Erythroblast (primary cell): ENCODE measurements at regions not wholly inside any gene's neighbourhood (a gene's known extent, or its start where the extent isn't known, plus 50 kb on each side); places are given as distances from the start of the nearest gene placed in this dataset.

Experiments used
- GATA1 ChIP-seq: IDR thresholded peaks from 2 replicates; pipeline ENCODE4 v1.6.1; 2011; ENCODE audit warnings: low read depth, mild to moderate bottlenecking, control low read depth, low read length, moderate library complexity
- POLR2A ChIP-seq: IDR thresholded peaks from 2 replicates; pipeline ENCODE4 v1.6.1; 2011; ENCODE audit warnings: mild to moderate bottlenecking, low read length

DNA sequence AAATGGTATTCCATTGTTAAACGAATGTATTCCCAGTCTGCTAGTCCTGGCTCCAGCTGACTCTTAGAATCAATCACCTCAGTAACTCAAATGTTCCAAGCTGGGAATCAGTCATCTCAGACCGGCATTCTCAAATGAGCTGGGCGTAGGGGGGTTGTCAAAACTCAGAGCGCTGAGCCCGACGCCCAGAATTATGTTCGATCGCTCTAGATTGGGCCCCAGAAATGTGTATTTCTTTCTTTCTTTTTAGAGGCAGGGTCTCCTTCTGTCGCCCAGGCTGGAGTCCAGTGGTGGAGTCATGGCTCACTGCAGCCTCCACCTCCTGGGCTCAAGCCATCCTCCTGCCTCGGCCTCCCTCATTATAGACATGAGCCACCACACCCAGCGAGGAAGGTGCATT lies 99.3 kb upstream of the IGF1R start:
- TF ChIP-seq POLR2A (no peak), GATA1 (no peak)
